GM12873 (cell line): ENCODE measurements at regions not wholly inside any gene's neighbourhood (a gene's known extent, or its start where the extent isn't known, plus 50 kb on each side); places are given as distances from the start of the nearest gene placed in this dataset.

Experiments
- CTCF ChIP-seq: IDR thresholded peaks from 2 replicates; pipeline ENCODE4 v1.5.1; 2012; ENCODE audit warnings: low read depth, mild to moderate bottlenecking, moderate library complexity, low read length, control low read depth; ENCODE audit not compliant: insufficient read depth; ENCODE audit errors: missing control alignments

GRCh38 chr13:76020421-76020955 is 384.4 kb downstream of the LMO7 start:
- no peak for TF ChIP-seq CTCF

- TF ChIP-seq CTCF = peak; percentile 46
Observed at GRCh38 chr13:76019421-76020044, 383.4 kb downstream of the LMO7 start.

GRCh38 chr13:76017861-76018556 is 381.9 kb downstream of the LMO7 start:
- no peak for TF ChIP-seq CTCF

- TF ChIP-seq CTCF = peak; percentile 67
Observed at GRCh38 chr13:76016799-76017400, 380.8 kb downstream of the LMO7 start.

GRCh38 chr13:76014406-76015318 is 378.5 kb downstream of the LMO7 start:
- no peak for TF ChIP-seq CTCF

GRCh38 chr13:76012091-76012721 is 376.1 kb downstream of the LMO7 start:
- TF ChIP-seq CTCF = no peak
